ENCODE measurements at regions not wholly inside any gene's neighbourhood (a gene's known extent, or its start where the extent isn't known, plus 50 kb on each side); places are given as distances from the start of the nearest gene placed in this dataset.

- TF ChIP-seq CTCF (IDR thresholded peaks at IDR 0.05) (no peak), POLR2A (IDR thresholded peaks at IDR 0.05) (no peak)
Measured at GRCh38 chr9:12363439-12363838, 329.7 kb upstream of the TYRP1 start.
